Cardiac muscle cell (in vitro differentiated cells and primary cell): ENCODE measurements at regions not wholly inside any gene's neighbourhood (a gene's known extent, or its start where the extent isn't known, plus 50 kb on each side); places are given as distances from the start of the nearest gene placed in this dataset.

Experiments
- DNase-seq, 2 donors: peaks; one replicate each; pipeline versions ENCODE4 v3.0.0 to v3.0.0-alpha.2; 2010 to 2017; ENCODE audit warnings: low read depth in 1 of 2, low spot score in 1 of 2
- H3K27ac ChIP-seq: fragments of 200-600 bp; sonication (generic); 2 replicates; pipeline ENCODE4 v1.5.1; 2016
- H3K27me3 ChIP-seq: fragments of 200-600 bp; sonication (generic); 2 replicates; pipeline ENCODE4 v1.6.0; 2016; ENCODE audit warnings: control low read depth
- H3K36me3 ChIP-seq: fragments of 200-600 bp; sonication (generic); 2 replicates; pipeline ENCODE4 v1.5.1; 2016; ENCODE audit warnings: control low read depth
- H3K4me1 ChIP-seq: fragments of 200-600 bp; sonication (generic); 2 replicates; pipeline ENCODE4 v1.8.1; 2017; ENCODE audit warnings: low read depth, mild to moderate bottlenecking, mixed run types
- H3K4me3 ChIP-seq: fragments of 200-600 bp; sonication (generic); 2 replicates; pipeline ENCODE4 v1.5.1; 2016; ENCODE audit warnings: mild to moderate bottlenecking
- H3K9me3 ChIP-seq: fragments of 200-600 bp; sonication (generic); 2 replicates; pipeline ENCODE4 v1.5.1; 2017; ENCODE audit warnings: low read depth, mild to moderate bottlenecking, control low read depth
- TF ChIP-seq, protein P1 (sequence below): IDR thresholded peaks from 2 replicates; pipeline ENCODE4 v1.5.1; 2012; ENCODE audit warnings: low read depth, mild to moderate bottlenecking, low read length

DNA sequence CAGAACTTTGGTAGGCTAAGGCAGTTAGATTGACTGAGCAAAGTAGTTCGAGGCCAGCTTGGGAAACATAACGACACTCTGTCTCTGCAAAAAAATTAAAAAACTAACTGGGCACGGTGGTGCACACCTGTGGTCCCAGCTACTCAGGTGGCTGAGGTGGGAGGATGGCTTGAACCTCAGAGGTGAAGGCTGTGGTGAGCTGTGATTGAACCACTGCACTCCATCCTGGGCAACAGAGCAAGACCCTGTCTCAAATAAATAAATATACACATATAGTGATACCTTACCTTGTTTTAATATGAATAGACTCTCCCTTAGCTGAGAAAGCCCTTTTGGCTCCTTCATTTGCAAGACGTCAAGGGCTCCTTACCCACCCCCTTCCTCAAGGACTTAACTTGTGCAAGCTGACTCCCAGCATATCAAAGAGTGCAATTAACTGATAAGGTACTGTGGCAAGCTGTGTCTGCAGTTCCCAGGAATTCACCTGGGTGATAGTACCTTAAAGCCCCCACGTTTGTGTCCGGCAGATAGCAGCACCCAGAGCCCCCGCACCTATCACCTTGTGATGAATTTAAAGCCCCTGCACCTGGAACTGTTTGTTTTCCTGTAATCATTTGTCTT is 655.6 kb upstream of the GALNTL6 start:
- TF ChIP-seq, protein P1, sequence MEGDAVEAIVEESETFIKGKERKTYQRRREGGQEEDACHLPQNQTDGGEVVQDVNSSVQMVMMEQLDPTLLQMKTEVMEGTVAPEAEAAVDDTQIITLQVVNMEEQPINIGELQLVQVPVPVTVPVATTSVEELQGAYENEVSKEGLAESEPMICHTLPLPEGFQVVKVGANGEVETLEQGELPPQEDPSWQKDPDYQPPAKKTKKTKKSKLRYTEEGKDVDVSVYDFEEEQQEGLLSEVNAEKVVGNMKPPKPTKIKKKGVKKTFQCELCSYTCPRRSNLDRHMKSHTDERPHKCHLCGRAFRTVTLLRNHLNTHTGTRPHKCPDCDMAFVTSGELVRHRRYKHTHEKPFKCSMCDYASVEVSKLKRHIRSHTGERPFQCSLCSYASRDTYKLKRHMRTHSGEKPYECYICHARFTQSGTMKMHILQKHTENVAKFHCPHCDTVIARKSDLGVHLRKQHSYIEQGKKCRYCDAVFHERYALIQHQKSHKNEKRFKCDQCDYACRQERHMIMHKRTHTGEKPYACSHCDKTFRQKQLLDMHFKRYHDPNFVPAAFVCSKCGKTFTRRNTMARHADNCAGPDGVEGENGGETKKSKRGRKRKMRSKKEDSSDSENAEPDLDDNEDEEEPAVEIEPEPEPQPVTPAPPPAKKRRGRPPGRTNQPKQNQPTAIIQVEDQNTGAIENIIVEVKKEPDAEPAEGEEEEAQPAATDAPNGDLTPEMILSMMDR, result no peak

GRCh38 chr4:171142639-171143038 is 670.6 kb upstream of the GALNTL6 start:
- TF ChIP-seq, protein P1, result no peak
- no peak for DNase-seq
- no peak overlapping the region for H3K27ac ChIP-seq
- no peaks in the 10 kb centered on the region for H3K4me1 ChIP-seq
- no peaks in the 10 kb centered on the region for H3K36me3 ChIP-seq
- no peaks in the 10 kb centered on the region for H3K27me3 ChIP-seq
- H3K4me3 ChIP-seq, result no peak overlapping the region
- H3K9me3 ChIP-seq, result peaks cover 3% of the 10 kb centered on the region

More for the DNA sequence above, 655.6 kb upstream of the GALNTL6 start:
- Histone ChIP-seq H3K27me3 (no peaks in the 10 kb centered on the region), H3K36me3 (no peaks in the 10 kb centered on the region), H3K9me3 (no peaks in the 10 kb centered on the region), H3K27ac (no peak overlapping the region), H3K4me3 (no peak overlapping the region), H3K4me1 (no peaks in the 10 kb centered on the region)
- DNase-seq, result no peak

- Histone ChIP-seq H3K9me3 (peaks cover 3% of the 10 kb centered on the region), H3K36me3 (no peaks in the 10 kb centered on the region), H3K4me3 (no peak overlapping the region), H3K27me3 (no peaks in the 10 kb centered on the region), H3K4me1 (no peaks in the 10 kb centered on the region), H3K27ac (no peak overlapping the region)
- TF ChIP-seq, protein P1, result no peak
- no peak for DNase-seq
Observed at GRCh38 chr4:171142045-171142444, 671.2 kb upstream of the GALNTL6 start.

DNA sequence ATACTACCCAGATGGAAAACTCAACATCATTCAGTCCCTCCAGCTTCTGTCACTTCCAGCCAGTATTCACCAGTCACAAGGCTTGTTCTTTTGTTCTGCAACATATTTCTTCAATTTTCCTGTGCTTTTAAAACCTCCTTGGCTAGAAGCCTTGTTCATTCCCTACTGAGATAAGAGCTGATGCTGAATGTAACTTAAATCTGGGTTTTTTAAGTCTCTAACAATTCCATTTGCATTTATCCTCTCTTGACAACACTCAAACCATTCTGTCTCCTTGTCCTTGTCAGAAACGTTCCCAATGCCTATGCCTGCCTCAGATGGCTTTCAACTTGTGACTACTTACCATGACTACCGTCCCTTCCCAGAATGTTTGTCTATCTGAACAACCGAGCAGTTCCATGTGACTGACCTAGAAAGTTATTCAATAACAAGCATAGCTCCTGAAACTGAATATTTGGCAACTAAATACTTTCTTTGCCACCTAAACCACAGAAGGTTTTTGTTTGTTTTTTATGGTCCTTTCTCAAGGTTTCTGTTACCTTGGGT is 682.9 kb upstream of the GALNTL6 start:
- Histone ChIP-seq H3K4me1 (no peaks in the 10 kb centered on the region), H3K9me3 (no peaks in the 10 kb centered on the region), H3K4me3 (no peak overlapping the region), H3K36me3 (no peaks in the 10 kb centered on the region), H3K27ac (no peak overlapping the region), H3K27me3 (no peaks in the 10 kb centered on the region)
- DNase-seq, result no peak
- TF ChIP-seq, protein P1, result no peak

DNA sequence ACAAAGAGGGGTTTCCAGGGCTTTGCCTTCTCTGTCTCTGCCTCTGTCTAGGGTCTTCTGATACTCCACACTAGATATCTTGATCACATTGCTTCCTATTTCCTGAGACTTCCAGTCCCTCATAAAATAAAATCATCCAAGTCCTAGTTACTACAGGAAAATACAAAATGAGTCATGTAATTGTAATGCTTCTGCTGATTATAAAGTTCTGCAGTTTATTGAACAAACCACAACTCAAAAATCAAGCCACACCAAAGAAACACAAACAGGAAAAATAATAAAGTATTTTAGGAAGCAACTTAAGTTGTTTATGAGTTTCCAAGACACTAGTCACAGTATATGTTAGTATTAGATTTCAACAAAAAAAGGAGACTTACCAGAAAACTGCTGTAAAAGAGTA is 695.1 kb upstream of the GALNTL6 start:
- Histone ChIP-seq H3K27me3 (no peaks in the 10 kb centered on the region), H3K4me3 (no peak overlapping the region), H3K9me3 (no peaks in the 10 kb centered on the region), H3K36me3 (no peaks in the 10 kb centered on the region), H3K27ac (no peak overlapping the region), H3K4me1 (no peaks in the 10 kb centered on the region)
- TF ChIP-seq, protein P1, result no peak
- DNase-seq, result no peak

- no peak overlapping the region for H3K4me3 ChIP-seq
- TF ChIP-seq, protein P1, result no peak
- no peaks in the 10 kb centered on the region for H3K9me3 ChIP-seq
- H3K27ac ChIP-seq, result no peak overlapping the region
- H3K4me1 ChIP-seq, result no peaks in the 10 kb centered on the region
- DNase-seq, result no peak
- H3K27me3 ChIP-seq, result no peaks in the 10 kb centered on the region
- no peaks in the 10 kb centered on the region for H3K36me3 ChIP-seq
Observed at GRCh38 chr4:171117457-171117856, 695.7 kb upstream of the GALNTL6 start.
